GM19328 (cell line): ENCODE measurements at regions not wholly inside any gene's neighbourhood (a gene's known extent, or its start where the extent isn't known, plus 50 kb on each side); places are given as distances from the start of the nearest gene placed in this dataset.

Source experiments
- ATAC-seq: cut with Tn5 transposase; IDR thresholded peaks from one replicate; pipeline ENCODE4 v1.9.1; 2021; ENCODE audit warnings: mild to moderate bottlenecking, moderate library complexity; ENCODE audit not compliant: unreplicated experiment

- no peak for ATAC-seq
These were observed 62.9 kb upstream of the POU3F3 start for GRCh38 chr2:104790901-104791495.

- no peak for ATAC-seq
These were observed 59.9 kb upstream of the POU3F3 start for GRCh38 chr2:104793966-104794365.

GRCh38 chr2:104794441-104794840, 59.5 kb upstream of the POU3F3 start:
- ATAC-seq: no peak
